DMS53 treated with DMSO at 0.1 percent for 48 hours (cell line): ENCODE measurements at regions not wholly inside any gene's neighbourhood (a gene's known extent, or its start where the extent isn't known, plus 50 kb on each side); places are given as distances from the start of the nearest gene placed in this dataset.

Source experiments
- DNase-seq: peaks from one replicate; lab custom pipeline; 2025; ENCODE audit not compliant: unreplicated experiment; lab: John Stamatoyannopoulos, UW

DNA sequence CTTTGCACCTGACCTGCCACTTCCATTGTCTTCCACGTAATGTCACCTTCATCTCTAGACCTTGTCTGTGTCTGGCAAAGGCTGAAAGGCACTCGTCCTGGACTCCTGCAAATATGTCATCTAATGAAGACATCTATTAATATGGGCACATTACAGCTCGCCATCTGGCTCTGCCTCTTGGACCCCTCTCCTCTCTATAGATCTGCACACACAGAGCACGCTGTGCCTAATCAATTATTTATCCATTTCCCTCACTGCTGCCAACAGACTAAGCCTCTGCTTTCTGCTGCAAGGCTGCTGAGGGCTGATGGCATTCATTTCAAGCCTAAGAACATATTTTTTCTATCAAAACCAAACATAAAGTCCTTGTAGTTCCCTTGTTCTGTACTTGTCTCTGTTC, 573.0 kb downstream of the TUSC7 start:
- no peak for DNase-seq

DNA sequence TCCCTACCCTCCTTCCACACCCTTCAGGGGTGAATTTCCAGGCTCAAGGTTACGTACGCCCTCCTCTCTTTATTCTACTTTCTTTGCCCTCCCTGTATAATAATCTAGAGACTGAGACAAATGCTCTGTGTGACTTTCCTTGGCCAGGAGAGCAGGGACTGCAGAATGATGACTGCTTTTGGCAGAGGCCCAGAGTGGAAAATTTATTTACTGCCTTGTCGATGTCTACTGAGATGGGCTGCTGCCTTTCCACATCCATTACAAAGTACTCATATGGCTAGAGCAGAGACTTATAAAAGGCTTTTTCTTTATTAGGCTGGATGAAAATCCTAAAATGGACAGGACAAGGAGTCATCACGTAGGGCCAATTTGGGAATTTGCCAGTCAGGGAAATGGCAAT, 576.2 kb downstream of the TUSC7 start:
- no peak for DNase-seq

DNA sequence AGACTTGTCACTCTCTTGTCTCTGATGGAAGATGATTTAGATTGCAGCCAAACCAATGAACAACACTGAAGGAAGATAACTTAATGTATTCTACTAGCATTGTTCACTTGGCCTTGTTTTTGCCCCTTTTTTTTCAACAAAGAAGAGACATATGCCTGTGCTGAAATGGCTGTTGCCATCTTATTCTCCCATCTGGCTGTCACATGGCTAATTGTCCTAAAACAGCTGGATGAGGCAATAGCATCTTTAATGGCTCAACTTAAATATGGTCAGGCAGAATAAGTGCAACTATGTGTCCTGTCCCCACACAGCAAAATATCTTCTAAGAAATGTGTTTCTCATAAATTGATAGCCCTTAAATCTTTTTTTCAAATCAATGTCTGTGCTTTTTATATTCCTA, 576.9 kb downstream of the TUSC7 start:
- no peak for DNase-seq

DNA sequence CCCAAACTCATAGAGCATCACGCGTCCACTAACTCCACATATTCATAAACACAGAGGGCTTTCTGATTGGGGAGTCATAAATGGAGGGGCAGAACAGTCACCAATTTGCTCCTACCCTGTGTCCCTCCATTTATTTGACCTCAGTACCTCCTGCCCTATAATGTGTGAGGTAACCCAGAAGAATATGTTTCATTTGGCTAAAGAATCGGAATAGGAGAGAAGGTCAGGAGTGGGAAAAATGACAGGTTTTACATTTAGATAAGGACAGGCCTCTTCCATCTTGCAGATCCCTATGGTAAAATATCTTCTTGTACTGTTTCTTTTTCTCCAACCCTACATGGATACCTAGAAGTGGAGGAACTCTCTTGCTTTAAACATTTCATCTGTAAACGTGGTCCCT, 578.0 kb downstream of the TUSC7 start:
- DNase-seq, result no peak

DNA sequence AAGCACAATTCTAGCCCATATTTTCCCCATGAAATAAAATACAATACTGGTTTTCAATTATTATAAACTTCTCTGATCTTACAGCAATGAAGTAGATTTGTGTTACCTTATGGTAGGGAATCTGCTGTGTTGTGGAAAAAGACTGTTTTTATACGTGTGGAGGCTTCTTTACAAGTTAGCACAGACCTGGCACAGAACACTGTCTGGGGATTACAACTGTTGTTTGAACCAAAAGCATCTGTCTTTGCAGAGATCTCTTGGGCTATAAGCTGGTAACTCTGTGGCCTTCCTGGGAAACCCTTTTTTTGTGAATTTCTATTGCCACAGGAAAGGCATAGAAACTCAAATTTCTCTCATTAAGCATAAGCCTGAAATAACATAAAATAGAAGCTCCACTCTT, 581.9 kb downstream of the TUSC7 start:
- no peak for DNase-seq

DNA sequence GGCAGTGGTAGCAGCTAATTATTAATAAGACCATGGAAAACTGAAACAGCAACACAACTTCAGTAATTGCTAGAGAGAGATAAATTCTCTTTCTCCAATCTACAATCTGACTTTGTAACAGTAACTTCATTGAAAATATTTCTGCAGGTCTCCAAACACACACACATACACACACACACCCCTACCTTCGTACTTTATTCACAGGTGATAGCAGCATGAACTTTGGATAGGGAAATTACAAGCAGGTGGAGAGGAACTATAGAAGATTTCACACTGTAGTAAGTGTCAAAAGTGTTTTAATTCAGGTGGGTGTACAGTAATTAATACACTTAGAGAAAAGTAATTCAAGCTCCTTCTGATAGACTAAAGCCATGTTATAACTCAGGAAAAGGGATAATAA, 587.5 kb downstream of the TUSC7 start:
- DNase-seq, result no peak

DNA sequence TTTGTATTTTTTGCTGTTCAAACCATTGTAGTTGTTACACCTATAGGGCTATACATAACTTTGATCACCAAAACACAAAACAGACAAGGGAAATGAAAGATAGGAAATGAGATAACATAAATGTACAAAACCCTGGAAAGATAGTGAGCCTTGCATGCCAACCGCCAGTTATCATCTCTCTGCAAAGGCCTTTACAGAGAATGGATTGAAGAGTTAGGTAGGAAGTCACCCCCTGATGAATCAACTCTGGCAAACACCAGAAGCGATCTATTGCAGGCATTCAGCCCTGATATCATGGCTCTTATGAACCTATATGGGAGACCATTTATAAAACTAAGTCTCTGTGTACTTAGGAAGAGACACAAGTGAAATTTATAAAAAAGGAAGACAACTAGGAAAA, 588.0 kb downstream of the TUSC7 start:
- DNase-seq, result no peak

DNA sequence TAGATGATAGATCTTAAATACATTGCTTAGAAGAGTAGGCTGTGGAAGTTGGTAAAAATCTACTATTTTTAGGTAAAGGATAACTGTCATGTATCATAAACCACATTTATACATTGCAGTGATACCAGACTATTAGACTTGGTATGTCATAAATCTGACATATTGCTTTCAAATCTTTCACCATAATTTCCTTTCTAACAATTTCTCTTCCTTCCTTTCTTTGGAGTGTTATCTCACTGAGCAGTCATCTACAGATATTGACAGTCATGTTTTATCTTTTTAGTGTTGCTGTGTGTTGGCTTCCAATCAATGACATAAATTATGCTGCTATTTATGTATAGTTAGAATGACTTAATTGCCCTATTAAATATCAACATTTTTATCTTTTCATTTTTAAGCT, 588.7 kb downstream of the TUSC7 start:
- DNase-seq, result no peak

DNA sequence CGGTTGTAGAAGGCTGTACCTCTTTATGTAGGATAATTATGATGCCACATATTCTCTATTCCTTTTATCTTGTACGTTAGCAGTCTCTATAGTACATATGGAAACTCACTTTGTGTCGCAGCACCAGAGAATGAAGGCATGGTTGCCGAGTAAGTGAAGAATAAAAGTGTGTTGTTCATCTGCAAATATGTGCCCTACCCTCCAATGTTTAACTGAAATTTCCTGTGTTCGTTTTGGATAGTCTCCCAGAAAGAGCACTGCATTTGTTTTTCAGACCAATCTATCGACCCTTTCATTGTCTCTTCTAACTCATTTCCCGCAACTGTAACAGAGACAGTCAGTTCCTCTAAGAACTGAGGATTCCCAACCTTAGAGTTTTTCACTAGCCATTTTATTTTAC, 592.8 kb downstream of the TUSC7 start:
- no peak for DNase-seq

DNA sequence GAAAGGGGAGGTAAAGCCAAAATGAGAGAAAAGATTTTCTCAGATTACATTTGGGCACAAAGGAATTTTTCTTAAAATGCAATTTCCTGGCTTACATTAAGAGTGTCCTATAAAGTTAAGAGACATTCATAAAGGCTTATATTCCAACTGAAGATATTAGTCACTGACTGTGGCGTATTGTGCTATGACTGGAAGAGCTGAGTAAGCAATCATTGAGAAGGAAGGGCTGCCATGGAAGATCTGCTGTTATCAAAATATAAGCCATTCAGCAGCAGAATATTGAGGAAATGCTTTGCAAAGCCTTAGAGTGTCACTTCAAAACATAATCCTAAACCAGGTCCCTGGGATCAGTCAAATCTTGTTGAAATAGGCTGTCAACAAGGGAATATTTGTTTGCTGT, 593.9 kb downstream of the TUSC7 start:
- DNase-seq, result no peak

DNA sequence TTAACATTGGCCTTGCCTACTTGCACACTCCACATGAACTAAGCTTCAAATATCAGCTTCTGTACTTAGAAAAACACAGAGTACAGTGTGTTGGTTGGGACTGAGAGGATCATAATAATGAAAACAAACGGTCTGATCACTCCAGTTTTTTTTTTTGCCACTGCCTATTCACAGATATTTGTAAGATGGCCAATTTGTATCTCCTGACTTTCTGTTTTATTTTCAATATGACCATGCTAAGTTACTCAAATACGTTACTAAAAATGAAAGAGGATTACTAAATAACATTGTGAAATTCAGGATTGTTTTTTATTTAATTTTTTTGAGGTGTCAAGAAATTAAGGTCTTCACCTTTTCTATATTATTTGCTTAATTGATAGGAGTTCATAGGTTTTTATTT, 595.1 kb downstream of the TUSC7 start:
- no peak for DNase-seq

DNA sequence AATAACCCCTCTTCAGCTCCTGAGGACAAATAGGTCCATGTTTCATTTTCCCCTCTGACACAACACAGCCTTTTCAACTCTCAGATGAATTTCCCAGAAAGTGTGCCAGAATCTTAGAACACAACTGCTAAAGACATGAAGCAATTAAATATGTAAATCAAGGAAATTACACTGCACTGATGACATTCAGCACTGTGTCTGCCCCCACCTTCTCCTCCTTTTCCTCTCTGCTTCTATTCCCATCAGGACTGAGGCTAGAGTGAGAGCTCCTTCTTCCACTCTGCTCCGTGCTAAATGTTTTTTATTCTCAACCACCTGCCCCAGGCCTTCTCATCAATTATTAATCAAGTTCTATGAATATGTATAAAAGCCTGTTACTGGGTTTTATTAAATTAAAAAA, 596.1 kb downstream of the TUSC7 start:
- DNase-seq, result no peak

DNA sequence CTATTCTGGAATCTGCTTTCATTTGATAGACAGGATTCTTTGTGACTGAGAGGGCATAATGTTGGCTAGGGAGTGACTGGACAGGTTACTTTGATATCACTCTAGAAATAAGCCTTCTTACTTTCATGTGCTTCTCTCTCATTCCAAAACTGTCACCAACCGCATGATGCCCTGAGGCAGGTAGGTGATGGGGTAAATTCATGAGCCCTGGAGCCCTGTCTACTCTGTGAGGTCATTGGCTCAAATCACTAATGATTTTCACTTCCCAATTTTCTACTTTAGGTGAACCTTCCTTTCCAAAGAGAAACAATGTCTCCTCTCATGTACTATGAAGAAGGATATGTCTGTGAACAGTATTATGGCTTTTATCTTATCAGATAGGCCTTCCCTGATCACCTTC, 596.7 kb downstream of the TUSC7 start:
- no peak for DNase-seq

DNA sequence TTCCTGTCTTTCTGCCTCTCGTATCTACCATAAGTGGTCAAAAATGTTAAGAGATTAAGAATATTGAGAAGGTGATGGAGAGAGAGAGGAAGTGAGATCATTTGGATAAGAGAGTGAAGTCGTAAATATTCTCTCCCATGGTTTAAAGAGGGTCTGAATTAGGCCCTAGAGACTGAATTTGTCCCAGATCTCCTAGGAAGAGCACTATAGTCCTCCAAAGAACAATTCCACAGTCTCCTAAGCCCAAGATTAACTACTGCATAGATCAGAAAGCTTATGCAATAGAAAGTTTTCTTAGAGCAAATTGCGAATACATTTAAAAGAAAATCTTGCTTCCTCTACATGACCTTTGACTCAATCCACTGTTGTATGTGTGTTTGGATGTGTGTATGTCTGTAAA, 598.8 kb downstream of the TUSC7 start:
- DNase-seq, result no peak

DNA sequence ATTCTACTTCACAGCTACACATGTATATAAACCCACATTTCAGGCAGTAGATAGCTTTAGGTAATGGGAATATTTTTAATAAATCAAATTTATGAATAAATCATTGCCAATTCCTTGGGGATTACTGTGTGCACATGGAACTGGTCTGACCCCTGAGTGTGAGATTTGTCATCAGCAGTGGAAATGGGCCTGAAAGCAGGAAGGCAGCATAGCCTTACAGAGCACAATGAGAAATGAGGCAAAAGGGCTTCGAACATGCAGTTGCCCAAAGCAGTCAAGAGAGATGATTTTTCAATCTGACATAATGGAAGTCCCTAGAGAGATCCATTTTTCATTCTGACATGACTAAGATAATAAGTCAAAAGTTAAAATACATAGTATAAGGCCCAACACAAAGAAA, 599.2 kb downstream of the TUSC7 start:
- DNase-seq, result no peak

DNA sequence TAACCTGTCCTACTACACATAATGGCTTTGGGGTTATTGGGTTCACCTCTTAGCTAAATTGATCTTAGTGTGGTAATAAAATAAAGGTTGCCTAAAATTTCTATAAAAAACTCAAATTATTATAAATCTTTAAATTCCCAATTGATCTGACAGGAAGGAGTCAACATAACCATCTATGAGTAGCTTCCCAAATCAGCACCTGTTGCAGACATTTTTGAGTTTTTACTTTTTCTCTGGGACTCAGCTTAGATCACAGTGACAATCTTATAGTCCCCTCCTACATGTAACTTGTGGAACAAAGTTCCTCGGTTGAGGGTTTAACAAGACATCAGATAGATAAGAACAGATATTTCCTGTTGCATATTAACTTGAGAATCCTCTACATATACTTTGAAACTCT, 601.0 kb downstream of the TUSC7 start:
- no peak for DNase-seq

DNA sequence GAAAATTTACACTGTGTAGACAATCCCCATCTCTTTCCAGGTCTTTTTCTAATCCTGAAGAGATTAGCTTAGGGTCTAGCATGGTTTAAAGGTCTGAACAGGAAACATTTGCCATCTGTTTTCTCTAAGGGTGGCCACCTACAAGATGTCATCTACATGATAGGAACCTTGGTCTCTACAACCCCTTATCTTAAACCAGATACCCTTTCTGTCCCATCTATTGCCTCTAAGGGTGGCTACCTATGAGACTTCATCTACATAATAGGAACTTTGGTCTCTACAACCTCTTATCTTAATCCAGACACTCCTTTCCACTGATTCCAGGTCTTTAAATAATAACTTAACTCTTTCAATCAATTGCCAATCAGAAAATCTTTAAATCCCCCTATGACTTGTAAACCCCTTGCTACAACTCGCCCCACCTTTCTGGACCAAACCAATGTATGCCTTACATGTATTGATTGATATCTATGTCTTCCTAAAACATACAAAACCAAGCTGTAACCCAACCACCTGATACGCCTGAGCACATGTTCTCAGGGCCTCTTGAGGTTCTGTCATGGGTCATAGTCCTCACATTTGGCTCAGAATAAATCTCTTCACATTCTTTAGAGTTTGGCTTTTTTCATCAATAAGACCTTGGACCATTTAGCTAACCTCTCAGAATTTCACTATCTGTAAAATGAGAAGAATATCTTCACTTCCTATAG, 605.0 kb downstream of the TUSC7 start:
- no peak for DNase-seq

DNA sequence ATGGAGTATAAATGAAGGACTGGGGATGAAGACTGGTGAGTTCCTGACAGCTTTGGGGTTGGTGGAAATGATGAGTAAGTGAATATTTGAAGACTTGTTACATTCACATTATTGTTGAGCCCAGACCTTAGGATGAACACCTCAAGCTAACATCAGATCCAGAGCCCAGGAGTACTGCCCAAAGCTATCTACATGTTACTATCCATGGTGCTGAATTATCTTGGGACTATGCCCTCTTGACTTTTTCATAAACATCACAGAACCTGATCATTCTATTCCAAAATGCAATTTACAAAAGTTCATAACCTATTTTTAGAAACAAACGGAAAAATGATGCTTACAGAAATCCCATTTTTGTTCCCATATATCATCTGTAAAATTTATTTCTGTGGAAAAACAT, 613.3 kb downstream of the TUSC7 start:
- DNase-seq, result no peak

DNA sequence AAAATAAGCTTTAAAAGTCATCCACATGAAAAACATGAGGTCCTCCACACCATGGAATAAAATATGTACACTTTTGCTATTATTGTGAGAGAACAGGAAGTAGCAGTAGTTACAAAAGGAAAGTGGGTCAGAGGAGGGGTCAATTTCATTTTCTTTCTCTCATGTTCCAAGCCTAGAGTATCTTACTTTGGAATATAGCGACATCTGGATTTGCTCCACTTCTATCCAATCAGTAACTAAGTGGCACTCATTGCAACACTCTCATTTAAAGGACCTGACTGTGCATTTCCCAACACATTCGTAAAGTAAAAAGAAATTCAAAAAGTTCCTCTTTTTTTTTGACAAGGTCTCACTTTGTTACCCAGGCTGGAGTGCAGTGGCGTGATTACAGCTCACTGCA, 637.3 kb downstream of the TUSC7 start:
- no peak for DNase-seq

DNA sequence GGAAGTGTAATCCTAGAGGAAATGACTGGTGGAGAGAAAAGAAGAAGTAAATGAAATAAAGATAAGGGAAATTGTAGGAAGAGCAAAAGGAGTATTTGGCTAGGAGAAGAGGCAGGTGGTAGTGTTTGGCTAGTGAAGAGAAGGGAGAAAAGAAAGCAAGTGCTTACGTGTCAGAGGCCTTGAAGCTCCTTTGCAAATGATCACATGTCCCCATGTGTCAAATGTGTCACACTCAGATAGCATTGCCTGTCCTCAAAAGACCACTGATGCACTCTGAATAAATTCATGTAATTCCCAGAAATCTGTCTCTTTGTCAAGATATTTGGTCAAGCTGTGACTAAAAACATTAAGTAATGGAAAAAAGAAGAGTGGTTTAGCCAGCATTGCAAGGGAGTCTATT, 639.3 kb downstream of the TUSC7 start:
- no peak for DNase-seq

DNA sequence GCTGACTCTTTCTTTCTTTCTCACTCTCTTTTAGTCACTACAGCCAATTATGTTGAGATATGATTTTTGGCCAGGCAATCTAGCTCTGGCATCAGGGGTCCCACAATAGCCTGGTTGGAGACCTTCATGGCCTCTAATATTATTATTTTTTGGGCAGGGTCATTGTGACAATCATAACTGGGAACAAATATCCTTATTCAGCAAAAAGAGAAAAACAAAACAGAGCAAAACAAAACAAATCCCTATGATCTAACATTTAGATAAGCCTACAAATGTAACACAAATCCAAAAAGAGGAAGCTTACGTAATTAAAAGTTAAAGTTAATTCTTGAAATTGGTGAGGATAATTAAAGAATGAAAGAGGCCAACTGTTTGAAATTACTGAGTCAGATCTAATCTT, 640.0 kb downstream of the TUSC7 start:
- no peak for DNase-seq

DNA sequence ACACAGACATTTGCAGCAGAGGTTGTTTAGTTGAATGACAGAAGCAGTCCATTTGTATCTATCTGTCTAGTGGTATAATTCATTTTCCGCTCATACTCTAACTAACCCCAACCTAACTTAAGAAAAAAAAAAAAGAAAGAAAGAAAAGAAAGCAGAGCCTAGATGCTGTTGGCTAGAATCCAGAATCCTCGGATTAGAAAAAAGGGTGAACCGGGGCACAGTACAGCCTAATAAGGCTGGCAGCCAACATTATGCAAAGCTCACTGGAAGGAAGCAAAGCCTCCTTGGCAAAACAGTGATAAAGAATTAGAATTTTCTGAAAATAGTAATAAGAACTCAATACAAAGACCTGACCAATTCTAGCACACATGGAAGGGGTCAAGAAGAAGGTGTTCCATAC, 640.8 kb downstream of the TUSC7 start:
- DNase-seq, result no peak

DNA sequence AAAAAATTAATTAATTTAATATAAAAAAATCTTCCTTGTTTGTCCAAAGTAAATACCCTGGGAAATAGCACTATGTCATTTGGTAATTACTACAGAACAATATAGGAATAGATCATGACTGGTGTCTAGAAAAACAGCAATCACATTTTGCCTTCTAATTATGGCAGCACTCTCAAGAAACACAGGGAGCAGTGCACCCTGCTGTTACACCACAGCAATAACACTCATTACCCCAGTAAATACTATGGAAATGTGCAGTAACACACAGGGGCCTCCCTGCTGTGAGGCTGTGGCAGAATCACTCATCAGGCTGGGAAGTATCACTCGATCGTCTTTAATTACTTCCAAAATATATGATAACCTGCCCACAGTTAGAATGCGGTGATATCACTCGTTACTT, 646.0 kb downstream of the TUSC7 start:
- DNase-seq, result peak; percentile 53
